Activated naive CD4-positive, alpha-beta T cell treated with anti-CD3 and anti-CD28 coated beads, Interleukin-2, amount 50 U/mL, for 72 hours (primary cell): ENCODE measurements at regions not wholly inside any gene's neighbourhood (a gene's known extent, or its start where the extent isn't known, plus 50 kb on each side); places are given as distances from the start of the nearest gene placed in this dataset.

Source experiments
- ATAC-seq, 2 donors: fragments of 150-1000 bp; cut with Tn5 transposase; 2 replicates each; pipeline ENCODE4 v1.10.0; 2021; ENCODE audit warnings: mild to moderate bottlenecking in 2 of 2, moderate library complexity in 2 of 2
- DNase-seq, 2 donors: peaks; one replicate each; pipeline ENCODE4 v3.0.0; 2021 to 2022; ENCODE audit warnings: low spot score in 2 of 2
- H3K27ac Mint-ChIP-seq, 2 donors: one replicate each; pipeline ENCODE4 v1.8.0; 2022; ENCODE audit warnings: mild to moderate bottlenecking in 2 of 2, mixed read lengths in 2 of 2
- H3K36me3 Mint-ChIP-seq, 2 donors: one replicate each; pipeline ENCODE4 v1.8.0; 2022; ENCODE audit warnings: mixed read lengths in 2 of 2
- H3K9me3 Mint-ChIP-seq, 2 donors: one replicate each; pipeline ENCODE4 v1.8.0; 2022; ENCODE audit warnings: mixed read lengths in 2 of 2

GRCh38 chr4:181470306-181470705 lies 772.9 kb upstream of the TENM3 start:
- ATAC-seq (no peak), DNase-seq (no peak)
- no peak overlapping the region for H3K27ac Mint-ChIP-seq

DNA sequence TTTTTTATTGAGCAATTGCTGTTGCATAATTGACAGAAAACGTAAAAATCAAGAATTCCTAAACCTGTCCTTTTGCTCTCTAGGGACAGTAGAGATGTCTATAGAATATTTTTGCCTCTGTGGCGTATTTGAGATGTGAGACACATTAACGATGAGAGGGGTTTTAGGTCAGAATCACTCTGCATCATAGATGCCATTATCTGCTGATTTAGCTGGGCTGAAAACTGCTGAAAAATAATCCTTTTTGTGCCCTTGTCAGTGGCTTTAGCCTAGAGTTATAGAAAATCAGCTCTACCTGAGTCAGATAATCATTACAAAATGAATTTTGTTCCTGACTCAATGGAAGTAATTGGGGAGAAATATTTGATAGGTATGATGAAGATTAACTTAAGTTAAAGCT lies 767.8 kb upstream of the TENM3 start:
- Mint-ChIP-seq H3K27ac (no peak overlapping the region), H3K36me3 (no peaks in the 10 kb centered on the region), H3K9me3 (peaks cover 0 to 7% of the 10 kb centered on the region in 2 donors)
- no peak for DNase-seq
- no peak for ATAC-seq

More at GRCh38 chr4:181470306-181470705, 772.9 kb upstream of the TENM3 start:
- Mint-ChIP-seq H3K36me3 (no peaks in the 10 kb centered on the region), H3K9me3 (peaks cover 0 to 7% of the 10 kb centered on the region in 2 donors)

GRCh38 chr4:181475781-181476507 lies 767.3 kb upstream of the TENM3 start:
- DNase-seq (no peak), ATAC-seq (no peak)
- Mint-ChIP-seq H3K9me3 (peaks cover 0 to 7% of the 10 kb centered on the region in 2 donors), H3K27ac (no peak overlapping the region), H3K36me3 (no peaks in the 10 kb centered on the region)

- H3K27ac Mint-ChIP-seq, result no peak overlapping the region
Measured at GRCh38 chr4:181476508-181476890, 766.7 kb upstream of the TENM3 start.

DNA sequence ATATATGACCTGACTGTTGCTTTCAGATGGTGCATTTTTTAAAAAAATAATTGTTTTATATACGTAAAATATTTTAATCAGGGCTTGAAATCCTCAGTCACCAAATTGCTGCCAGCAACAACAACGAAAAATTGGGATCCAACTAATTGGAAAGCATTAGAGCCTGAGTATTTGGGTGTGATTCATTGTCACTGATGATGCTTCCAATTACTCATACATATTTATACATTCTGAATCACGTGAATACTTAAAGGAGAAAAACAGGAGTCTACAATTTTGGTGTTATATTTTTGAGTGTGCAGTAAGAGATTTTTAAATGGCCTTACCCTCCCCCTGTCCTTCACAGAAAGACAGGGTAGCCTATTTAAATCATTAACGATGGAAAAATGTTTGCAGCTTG lies 765.6 kb upstream of the TENM3 start:
- Mint-ChIP-seq H3K36me3 (no peaks in the 10 kb centered on the region), H3K27ac (no peak overlapping the region), H3K9me3 (no peaks in the 10 kb centered on the region)
- ATAC-seq (no peak), DNase-seq (no peak)

More at GRCh38 chr4:181476508-181476890, 766.7 kb upstream of the TENM3 start:
- no peak for ATAC-seq
- H3K36me3 Mint-ChIP-seq, result no peaks in the 10 kb centered on the region
- peaks cover 0 to 7% of the 10 kb centered on the region in 2 donors for H3K9me3 Mint-ChIP-seq
- DNase-seq, result no peak

- Mint-ChIP-seq H3K27ac (no peak overlapping the region), H3K36me3 (no peaks in the 10 kb centered on the region), H3K9me3 (no peaks in the 10 kb centered on the region)
- ATAC-seq (no peak), DNase-seq (no peak)
Measured at GRCh38 chr4:181478656-181479055, 764.5 kb upstream of the TENM3 start.

GRCh38 chr4:181479141-181479540 lies 764.1 kb upstream of the TENM3 start:
- Mint-ChIP-seq H3K36me3 (no peaks in the 10 kb centered on the region), H3K27ac (no peak overlapping the region), H3K9me3 (no peaks in the 10 kb centered on the region)
- no peak for DNase-seq
- no peak for ATAC-seq

GRCh38 chr4:181484396-181484795 lies 758.8 kb upstream of the TENM3 start:
- no peak for ATAC-seq

DNA sequence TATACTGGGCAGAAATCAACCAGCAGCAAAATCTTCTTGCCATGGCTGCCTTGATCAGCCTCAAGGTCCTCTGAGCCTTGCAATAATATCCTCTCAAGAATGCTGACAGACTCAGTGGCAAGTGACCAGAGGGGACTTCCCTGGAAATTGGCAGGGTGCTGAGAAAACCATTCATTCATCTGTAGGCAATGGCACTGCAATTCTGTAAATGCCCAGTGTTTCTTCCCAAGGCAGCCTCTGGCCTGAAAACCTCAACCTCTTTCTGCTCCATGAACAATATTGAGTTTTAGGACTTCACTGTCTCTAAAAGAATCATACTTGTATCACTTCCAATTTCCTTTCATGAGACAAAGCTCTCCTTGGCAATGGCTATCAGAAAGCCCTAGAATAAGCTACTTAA lies 754.3 kb upstream of the TENM3 start:
- ATAC-seq (no peak), DNase-seq (no peak)
- no peaks in the 10 kb centered on the region for H3K9me3 Mint-ChIP-seq
- peak overlapping the region in 1 of 2 donors; percentile 44 for H3K27ac Mint-ChIP-seq
- H3K36me3 Mint-ChIP-seq, result no peaks in the 10 kb centered on the region

More at GRCh38 chr4:181484396-181484795, 758.8 kb upstream of the TENM3 start:
- Mint-ChIP-seq H3K36me3 (no peaks in the 10 kb centered on the region), H3K9me3 (no peaks in the 10 kb centered on the region), H3K27ac (no peak overlapping the region)
- DNase-seq, result no peak

GRCh38 chr4:181498148-181498547 lies 745.1 kb upstream of the TENM3 start:
- Mint-ChIP-seq H3K9me3 (peaks cover 4 to 7% of the 10 kb centered on the region in 2 donors), H3K36me3 (no peaks in the 10 kb centered on the region), H3K27ac (no peak overlapping the region)
- ATAC-seq, result no peak
- no peak for DNase-seq

DNA sequence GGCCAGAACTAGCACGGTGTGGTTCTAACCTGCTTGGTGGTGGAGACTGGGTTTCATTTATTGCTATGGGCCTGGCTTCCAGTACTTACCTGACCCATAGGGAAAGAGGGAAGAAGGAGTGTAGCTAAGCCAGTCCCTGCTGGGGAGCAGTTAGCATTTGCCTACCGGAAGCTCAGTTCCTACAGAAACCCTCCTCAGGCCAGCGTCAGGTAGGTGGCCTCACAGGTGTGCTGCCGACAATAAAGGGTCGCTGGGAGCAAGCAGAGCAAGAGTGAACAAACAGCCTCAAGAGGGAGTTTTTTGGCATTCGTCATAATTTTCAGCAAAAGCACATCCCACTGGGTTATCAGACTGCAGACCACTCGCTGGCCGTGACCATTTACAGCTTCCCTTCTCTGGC lies 740.6 kb upstream of the TENM3 start:
- Mint-ChIP-seq H3K9me3 (peaks cover 5 to 6% of the 10 kb centered on the region in 2 donors), H3K27ac (no peak overlapping the region), H3K36me3 (no peaks in the 10 kb centered on the region)
- ATAC-seq, result no peak
- no peak for DNase-seq

DNA sequence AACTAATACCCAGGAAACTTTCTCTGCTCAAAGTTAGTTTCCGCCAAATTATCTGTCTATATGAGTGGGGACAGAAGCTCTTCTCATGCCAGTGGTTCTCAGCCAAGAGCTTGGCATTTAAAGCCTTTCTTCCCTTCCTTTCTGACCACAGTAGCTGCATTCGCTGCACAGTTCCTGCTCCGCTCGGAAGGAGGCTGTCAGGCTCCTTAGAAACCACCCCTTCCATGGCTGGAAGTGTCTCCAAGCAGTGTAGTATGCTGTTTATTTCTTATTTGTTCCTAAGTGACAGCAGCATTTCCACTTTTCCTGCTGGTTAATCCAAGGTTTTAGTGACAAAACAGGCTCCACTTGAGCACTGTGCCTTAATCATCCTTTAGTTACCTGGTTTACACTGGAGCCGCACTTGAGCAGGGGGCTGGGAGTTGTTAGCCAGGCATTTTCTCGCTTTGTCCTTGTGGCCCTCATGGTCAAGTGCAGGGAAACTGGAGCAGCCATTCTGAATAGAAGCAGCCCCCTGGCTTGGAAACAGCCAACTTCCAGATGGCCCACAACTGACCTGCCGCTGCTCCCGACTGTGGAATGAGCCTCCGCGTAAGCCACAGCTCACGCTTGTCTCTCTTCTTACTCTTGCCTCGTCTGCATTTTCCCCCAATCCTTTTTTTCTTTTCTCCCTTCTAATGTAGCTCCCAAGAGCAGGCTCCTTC lies 739.4 kb upstream of the TENM3 start:
- ATAC-seq (no peak), DNase-seq (no peak)
- no peaks in the 10 kb centered on the region for H3K36me3 Mint-ChIP-seq
- H3K27ac Mint-ChIP-seq, result no peak overlapping the region
- H3K9me3 Mint-ChIP-seq, result peaks cover 3 to 5% of the 10 kb centered on the region in 2 donors

DNA sequence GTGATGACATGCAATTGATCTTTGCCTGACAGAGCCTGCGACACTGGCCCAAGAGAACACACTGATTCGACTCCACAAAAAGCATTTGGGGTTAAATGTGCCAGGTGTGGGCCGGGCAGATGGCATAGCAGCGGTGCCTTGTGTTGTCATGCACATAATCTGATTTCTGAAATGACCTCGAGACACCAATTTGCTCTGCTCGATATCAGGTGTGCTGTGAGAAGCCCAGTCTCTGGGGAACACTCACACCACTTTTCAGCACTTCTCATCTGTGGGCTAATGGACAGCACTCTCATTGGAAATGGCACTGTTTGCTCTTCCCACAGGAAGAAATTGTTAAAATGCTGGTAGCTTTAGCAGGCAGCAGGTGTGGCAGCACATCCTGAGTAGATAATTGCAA lies 738.3 kb upstream of the TENM3 start:
- no peak overlapping the region for H3K27ac Mint-ChIP-seq
- H3K9me3 Mint-ChIP-seq, result peaks cover 5 to 7% of the 10 kb centered on the region in 2 donors
- H3K36me3 Mint-ChIP-seq, result no peaks in the 10 kb centered on the region
- ATAC-seq, result no peak
- DNase-seq, result no peak

GRCh38 chr4:181507180-181507835 lies 735.9 kb upstream of the TENM3 start:
- Mint-ChIP-seq H3K27ac (no peak overlapping the region), H3K36me3 (no peaks in the 10 kb centered on the region), H3K9me3 (peaks cover 12 to 13% of the 10 kb centered on the region in 2 donors)
- ATAC-seq (no peak), DNase-seq (no peak)

GRCh38 chr4:181507938-181508337 lies 735.3 kb upstream of the TENM3 start:
- no peak overlapping the region for H3K27ac Mint-ChIP-seq
- no peak for DNase-seq
- no peak for ATAC-seq
- peaks cover 12 to 13% of the 10 kb centered on the region in 2 donors for H3K9me3 Mint-ChIP-seq
- H3K36me3 Mint-ChIP-seq, result no peaks in the 10 kb centered on the region

DNA sequence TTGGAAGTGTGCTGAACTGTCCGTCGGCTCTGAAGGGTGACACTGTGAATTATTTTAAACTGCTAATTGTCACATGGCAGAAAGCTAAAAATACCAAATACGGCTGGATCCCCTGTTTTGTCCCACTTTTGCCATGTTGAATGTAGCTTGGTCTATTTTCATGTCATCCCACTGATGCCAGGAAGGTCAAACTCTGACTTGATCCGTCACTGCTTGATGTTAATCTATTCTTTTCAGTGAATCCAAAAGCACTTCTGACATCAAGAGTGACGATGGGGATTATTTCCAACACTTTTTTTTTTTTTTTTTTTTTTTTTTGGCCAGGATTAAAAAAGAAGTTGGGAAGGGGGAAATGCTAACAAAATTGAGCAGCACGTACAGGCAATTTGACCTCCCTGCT lies 734.6 kb upstream of the TENM3 start:
- Mint-ChIP-seq H3K36me3 (no peaks in the 10 kb centered on the region), H3K27ac (no peak overlapping the region), H3K9me3 (peaks cover 12 to 13% of the 10 kb centered on the region in 2 donors)
- no peak for DNase-seq
- no peak for ATAC-seq

DNA sequence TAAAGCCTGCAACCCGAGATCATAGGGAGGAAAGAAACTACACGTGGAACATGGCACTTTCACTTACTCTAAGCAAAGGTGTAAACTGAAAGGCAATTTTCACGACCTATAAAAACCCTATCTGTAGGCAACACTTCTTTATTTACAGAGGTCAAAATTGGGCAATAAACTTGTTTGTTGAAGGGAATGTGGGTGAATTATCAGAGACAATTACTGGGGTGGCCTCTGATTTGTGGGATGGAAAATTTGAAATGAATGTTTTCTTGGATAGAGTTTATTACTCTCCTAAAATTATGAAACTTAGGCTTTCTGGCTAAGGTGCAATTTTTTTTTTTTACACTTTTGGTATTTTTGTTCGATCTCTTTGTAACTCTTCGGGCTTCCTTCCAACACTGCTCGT lies 734.1 kb upstream of the TENM3 start:
- H3K36me3 Mint-ChIP-seq, result no peaks in the 10 kb centered on the region
- ATAC-seq, result no peak
- no peak overlapping the region for H3K27ac Mint-ChIP-seq
- peaks cover 12 to 13% of the 10 kb centered on the region in 2 donors for H3K9me3 Mint-ChIP-seq
- DNase-seq, result no peak
